Heart left ventricle (tissue), 13 donors: ENCODE measurements at regions not wholly inside any gene's neighbourhood (a gene's known extent, or its start where the extent isn't known, plus 50 kb on each side); places are given as distances from the start of the nearest gene placed in this dataset.

Source experiments
- CTCF ChIP-seq, 12 donors: fragments of 200-600 bp; sonication (generic) in 4 of 12; IDR thresholded peaks; one replicate each; pipeline versions ENCODE4 v1.5.0 to v1.8.0; 2018 to 2022; ENCODE audit warnings: antibody characterized with exemption in 12 of 12, mild to moderate bottlenecking in 5 of 12
- POLR2A ChIP-seq, 2 donors: fragments of 450-650 bp; IDR thresholded peaks; one replicate each; pipeline ENCODE4 v1.6.1; 2017; ENCODE audit warnings: antibody characterized with exemption in 2 of 2, mild to moderate bottlenecking in 2 of 2, moderate library complexity in 2 of 2
- donor health status: ischemic (EF 13 %, LVEDD 7.1; RV severe dilation, severe dysfunction).
- donor health status: DM: no; HTN: yes; CAD: no.
- donor health status: DM: no; HTN: no; CAD: no.
- donor health status: ischemic (EF 25% LVEDD 6.9; RV normal size, moderate dysfunction).
- donor health status: ischemic (EF 25% LVEDD 5.7; RV mildly dilated, moderate dysfunction).
- donor health status: ischemic (EF 35%, LVEDD 5.7; RV mildly dilated, moderate dysfunction).
- donor health status: nonischemic (EF 11% LVEDD 7.7; RV severe dilation, severe dysfunction).
- donor health status: DM: yes; HTN: yes; CAD: no.
- donor health status: PGD.
- donor health status: ischemic (EF 29% LVEDD 5.4; RV normal size, mild dysfunction).
- donor health status: nonischemic (EF 23%, LVEDD 6.1; RV moderate dilation, normal function).

DNA sequence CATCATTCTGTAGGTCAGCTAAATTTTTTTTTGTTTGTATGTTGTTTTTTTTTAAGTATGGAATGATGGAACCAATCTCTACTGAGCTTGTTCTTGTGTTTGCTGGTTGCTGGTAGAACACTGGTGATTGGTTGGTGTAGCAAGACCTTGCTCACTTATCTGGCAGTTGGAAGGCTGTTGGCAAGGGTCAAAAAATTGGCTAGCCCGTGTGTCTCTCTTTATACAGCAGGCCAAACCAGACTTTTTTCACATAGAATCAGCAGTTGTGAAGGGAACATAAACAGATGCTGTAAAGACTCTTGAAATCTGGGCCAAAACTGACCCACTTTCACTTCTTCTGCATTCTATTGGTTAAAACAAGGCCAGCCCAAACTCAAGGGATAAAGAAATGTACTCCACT lies 2026.5 kb downstream of the LRRC4C start:
- no peak for TF ChIP-seq CTCF (IDR thresholded peaks at IDR 0.05)
- TF ChIP-seq POLR2A (IDR thresholded peaks at IDR 0.05) = no peak
